GM21390 (cell line): ENCODE measurements at regions not wholly inside any gene's neighbourhood (a gene's known extent, or its start where the extent isn't known, plus 50 kb on each side); places are given as distances from the start of the nearest gene placed in this dataset.
"Not testable (repeated sequence)": the region's sequence is repeated elsewhere in the genome, so short reads cannot be mapped to it uniquely, and the experiment has no call there.

ENCODE experiments used
- ATAC-seq: cut with Tn5 transposase; IDR thresholded peaks from one replicate; pipeline ENCODE4 v1.9.1; 2021; ENCODE audit not compliant: unreplicated experiment

DNA sequence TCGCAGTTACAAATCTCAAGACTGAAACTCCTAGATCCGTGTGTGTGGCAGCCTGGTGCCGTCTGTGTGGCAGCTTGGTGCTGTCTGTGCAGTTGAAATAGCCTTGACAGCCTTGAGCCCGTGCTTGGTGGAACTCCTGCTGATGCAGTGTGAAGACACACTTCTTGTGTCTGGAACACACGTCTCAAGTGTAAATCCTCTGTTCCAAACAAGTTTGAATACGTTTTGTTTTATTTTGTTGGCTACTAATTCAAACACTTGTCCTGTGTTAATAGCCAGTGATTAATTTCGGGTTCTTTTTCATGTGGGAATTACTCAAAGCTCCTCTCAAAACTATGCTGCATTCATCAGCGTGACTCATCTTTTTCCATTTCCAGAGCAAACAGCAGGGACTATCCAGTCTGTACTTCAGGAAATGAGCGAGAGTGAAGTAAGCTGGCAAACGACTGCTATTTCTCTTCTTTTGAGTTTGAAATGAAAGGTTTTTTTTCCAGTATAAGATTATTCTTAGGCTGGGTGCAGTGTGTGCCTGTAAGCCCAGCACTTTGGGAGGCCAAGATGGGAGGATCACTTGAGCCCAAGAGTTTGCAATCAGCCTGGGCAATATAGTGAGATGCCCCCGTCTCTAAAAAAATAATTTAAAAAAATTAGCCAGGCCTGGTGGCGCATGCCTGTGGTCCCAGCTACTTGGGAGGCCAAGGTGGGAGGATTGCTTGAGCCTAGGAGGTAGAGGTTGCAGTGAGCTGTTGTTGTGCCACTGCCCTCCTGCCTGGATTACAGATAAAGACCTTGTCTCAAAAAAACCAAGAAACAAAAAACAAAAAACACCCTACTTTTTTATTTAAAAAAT is 152.9 kb downstream of the SPP2 start:
- ATAC-seq: no peak

DNA sequence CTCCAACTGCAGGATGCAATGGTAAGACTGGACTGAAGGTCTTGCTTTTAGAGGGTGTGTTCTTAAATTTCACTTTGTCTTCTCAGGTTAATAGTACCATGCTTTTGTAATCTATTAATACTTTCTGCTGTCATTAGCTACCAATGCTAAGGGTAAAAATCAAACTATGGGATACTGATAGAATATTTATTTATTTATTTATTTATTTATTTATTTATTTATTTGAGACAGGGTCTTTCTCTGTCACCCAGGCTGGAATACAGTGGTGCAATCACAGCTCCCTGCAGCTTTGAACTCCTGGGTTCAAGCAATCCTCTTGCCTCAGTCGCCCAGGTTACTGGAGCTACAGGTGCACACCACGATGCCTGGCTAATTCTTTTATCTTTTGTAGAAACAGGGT is 152.1 kb downstream of the SPP2 start:
- ATAC-seq: no peak

DNA sequence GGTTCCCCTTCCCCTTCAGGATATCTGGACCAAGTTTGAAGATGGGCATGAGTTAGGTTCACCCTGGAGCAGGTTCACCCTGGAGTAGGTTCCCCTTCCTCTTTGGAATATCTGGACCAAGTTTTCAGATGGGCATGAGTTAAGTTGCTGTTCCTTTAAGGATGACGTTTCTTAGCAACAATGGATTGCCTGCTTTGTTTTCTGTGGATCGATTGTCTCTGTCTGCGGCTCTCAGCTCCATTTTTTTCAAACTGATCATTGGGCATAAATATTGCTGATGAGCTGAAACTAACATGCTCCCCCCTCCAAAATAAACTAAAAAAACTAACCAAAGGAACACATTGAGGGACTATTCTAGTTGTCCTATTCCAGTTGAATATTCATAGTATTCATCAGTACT is 149.5 kb downstream of the SPP2 start:
- ATAC-seq: no peak

DNA sequence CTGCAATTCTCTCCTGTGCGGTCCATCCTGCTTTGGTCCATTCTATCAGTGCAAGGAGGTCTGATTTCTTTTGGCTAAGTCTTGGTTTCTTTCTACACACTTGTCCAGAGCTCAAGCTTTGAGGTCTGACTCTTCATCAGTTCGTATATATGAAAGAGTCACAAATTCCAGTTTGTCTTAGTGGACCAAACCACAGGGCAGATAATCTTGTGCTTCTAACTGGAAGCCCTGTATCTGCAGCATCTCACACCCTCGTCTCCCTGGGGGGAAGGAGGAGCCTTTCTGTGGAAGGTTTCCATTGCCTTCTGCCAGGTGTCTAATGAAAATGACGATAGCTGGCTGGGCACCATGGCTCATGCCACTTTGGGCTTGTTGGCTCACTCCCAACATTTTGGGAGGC is 148.5 kb downstream of the SPP2 start:
- ATAC-seq: no peak

DNA sequence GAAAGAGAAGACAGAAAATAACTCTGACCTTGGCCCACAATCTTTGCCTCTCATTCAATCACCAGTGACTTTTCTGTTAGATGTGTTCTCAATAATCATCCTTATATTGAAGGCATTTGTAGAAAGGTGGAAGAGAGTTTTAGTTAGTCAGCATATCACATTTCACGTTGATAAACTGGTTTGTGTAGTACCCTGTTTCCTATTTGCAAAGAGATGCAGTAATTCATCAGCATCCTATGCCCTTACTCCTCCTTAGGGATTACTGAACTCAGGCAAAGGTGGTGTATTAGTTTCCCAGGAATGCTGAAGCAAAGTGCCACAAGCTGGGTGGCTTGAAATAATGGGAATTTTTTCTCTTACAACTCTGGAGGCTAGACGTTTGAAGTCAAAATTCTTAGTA is 145.0 kb downstream of the SPP2 start:
- ATAC-seq: no peak

DNA sequence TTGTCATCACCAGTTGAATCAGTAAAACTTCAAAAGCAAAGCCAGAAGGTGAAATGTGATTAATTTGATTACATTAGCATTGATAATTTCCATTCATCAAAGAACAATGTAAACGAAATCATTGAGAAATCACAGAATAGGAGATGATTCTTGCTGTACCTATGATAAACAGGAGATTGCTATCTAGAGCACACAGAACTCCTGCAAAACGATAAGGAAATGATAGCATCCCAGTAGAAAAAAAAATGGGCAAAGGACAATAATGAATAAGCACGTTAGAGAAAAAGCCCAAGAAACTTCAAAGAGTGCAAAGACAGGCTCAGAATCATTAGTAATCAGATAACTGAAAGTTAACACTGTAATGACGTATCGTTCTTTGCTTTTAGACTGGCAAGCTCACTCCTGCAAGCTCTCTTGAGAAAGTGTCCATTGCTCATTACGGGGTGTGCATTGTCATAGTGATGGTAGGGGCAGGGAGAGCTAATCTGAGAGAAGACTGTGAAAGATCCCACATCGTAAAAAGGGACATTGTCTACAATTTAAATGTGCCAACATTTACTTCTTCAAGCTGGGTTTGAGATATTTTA is 143.6 kb downstream of the SPP2 start:
- no peak for ATAC-seq

DNA sequence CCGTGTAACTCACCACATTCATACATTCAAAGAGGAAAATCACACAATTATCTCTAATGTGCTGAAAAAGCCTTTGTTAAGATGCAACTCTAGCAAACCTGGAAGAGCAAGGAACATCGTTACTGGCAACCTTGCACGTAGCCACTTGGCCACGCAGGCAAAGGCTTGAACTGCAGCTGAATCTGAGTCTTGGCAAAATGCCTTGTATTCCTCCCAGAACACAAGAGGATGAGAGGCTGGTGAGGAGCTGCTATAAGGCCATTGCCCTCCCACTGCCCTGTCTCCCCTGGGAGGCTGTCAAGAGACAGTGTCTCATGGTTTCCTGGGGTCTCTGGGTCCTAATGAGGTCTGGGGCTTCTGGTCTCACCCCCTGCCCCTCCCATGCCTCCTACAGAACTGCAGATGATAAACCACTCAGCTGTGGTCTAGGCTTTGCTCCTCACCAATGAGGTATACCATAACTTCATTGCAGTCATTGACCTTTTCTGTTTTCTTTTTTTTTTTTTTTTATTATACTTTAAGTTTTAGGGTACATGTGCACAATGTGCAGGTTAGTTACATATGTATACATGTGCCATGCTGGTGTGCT is 141.4 kb downstream of the SPP2 start:
- ATAC-seq: no peak

DNA sequence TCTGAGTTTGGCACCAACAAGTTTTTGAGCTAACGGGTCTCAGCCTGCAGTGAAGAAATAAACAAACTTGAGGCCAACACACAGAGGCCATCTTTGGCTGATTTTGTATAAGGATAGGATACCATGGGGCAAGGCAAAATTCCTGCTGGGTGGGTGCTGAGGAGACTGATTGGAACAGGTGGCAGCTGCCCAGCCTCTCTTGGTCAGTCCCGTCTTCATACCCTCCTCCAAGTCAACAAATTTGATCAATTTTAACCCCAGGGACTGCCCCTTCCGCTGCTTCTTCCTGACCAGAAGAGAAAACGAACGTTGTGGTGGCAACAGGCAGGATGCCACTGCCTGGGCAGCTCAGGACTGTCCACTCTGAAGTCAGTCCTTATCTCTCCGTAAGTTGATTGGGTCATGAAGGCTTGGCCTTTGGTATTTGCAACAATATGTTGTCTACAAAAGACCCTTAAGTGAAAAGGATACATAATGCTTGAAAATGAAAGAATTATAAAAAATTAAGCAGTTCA is 139.3 kb downstream of the SPP2 start:
- no peak for ATAC-seq

DNA sequence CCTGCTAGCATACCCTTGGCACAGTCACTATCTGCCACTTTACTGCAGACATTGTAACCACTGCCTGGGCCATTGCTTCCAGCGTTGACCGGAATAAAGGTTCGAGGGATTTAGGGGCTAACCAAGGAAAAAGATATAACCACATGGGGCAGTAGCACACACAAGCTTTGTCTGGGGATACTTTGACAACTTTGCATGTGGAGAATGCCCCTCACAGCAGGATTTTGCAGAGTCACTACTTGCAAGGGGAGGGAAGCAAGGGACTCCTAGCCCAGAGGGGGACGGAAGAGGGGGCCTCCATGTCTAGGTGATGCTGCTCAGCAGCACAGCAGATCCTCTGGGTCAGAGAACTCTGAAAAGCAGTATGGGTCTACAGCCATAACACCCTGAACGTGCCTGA is 138.7 kb downstream of the SPP2 start:
- no peak for ATAC-seq

DNA sequence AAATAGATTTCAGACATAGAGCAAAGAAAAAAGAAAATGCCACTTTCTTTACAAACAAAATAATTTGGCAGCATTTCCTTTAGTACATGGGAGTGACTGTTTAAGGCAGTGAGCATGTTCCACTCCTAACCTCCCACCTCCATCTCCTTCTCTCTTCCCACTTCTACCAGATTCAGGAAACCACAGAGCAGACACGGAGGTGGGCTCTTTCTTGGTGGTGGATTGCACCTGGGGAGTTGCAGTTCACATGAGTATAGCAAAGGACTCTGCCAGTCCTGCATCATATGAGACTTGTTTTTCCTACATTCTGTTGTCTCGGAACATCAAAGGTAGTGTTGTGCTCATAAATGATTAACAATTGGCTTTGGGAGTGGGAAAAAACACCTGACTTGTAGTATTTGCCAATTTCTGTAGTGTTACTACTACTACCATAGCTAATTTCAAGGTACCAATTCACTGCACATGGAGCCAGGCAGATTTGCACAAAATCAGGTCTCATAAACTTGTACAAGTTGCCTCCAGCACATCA is 137.2 kb downstream of the SPP2 start:
- no peak for ATAC-seq

DNA sequence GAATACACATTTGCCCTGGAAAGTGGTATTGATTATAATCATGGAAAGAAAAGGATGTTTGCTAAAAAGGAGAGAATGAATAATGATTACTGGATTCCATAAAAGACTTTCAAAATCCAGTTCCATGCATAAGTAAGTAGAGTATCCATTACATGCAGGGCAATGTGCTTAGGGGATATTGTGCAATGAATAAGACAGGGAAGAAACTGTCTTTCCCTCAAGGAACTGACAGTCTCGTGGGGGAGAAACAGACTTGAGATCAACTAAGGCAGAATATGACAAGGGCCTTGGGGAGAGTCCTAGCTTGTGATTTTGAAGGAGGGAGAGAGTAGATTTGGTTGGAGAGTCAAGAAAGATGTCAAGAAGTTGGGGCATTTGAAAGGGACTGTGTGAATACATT is 130.6 kb downstream of the SPP2 start:
- ATAC-seq: no peak

DNA sequence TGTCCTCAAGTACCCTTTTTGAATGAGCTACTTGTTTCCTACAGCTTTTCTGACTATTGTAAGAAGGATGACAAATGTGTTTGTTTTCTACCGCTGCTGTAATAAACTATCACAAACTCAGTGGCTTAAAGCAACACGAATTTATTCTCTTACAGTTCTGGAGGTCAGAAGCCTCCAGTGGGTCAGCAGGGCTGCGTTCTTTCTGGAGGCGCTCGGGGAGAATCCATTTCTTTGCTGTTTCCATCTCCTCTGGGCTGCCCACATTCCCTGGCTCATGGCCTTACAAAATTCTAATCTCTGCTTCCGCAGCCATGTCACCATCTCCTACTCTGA is 128.5 kb downstream of the SPP2 start:
- ATAC-seq: no peak

DNA sequence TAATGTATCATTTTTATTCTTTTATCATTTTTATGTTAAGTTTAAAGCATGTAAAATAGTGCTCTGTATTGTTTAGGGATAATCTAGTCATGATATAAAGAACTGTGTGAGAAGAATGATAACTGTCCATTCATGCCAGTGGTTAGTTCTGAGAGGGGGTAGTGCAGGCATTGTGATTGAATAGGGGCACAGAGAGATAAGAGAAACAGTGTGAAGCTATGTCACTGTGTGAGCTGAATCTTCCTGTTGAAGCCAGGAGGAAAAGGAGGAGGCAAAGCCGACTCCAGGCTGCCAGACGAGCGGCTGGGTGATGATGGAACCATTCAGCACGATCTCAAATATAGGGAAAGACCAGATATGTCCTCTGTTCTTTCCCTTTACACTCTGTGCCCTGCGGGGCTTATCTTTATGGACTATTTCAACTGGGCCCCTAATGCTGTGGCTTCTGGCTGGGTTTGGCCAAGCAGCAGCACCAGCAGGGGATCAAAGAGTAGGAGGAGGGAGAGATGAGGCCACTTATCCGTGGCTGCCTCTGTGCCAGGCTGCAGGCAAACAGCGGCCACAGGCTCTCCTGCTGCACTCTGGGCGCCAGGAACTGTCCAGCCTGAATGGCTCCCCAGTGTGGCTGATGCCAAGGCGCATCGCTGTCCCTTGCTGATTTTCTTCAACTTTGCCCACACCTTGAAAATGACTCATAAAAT is 128.0 kb downstream of the SPP2 start:
- no peak for ATAC-seq

DNA sequence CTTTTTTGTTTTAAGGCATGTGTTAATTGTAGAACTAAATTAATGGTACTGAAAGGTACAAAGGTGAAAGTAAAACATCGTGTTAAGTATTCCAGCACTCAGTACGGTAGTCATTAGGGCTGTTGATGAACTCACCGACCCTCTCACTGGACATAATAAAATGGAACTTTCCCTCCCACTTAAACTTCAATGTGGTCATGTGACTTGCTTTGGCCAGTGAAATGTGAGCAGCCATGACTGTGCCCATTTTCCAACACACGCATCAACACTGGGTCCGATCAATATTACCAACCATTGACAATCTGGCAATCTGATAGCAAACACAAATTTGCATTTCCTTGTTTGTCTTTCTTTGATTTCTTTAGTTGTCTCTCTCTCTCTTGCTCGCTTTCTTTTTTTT is 125.1 kb downstream of the SPP2 start:
- ATAC-seq: no peak

DNA sequence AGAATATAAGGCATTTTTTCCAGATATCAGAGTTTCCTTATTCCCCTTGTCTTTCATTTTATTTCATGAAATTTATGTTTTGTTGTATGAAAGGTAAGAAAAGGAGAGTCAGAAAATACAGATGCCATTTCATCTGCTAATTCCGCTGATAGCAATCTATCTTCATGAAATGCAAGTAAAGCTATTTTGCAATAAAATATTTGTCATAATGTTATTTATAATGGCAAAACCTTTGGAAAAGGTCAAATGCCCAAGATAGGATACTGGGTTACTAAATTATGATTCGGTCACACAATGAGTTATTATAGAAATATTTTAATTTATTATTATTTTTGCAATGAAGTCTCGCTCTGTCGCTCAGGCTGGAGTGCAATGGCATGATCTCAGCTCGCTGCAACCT is 124.2 kb downstream of the SPP2 start:
- ATAC-seq: no peak

DNA sequence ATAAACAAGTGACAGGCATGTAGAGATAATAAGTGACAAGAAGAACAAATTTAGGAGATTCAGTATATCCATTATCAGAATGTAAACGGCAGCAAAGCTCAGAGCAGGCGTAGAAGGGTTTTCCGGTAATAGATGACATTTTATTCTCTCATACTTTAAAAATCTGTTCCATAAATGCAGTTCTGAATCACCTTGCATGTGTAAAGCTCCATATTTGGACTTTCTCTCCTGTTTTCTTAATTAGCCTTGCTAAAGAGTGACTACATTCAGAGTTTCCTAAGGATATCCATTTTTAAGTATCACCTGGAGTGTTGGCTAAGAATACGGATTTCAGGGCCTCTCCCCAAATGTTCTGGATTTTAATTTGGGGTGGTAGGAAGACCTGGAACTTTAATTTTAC is 122.0 kb downstream of the SPP2 start:
- no peak for ATAC-seq

DNA sequence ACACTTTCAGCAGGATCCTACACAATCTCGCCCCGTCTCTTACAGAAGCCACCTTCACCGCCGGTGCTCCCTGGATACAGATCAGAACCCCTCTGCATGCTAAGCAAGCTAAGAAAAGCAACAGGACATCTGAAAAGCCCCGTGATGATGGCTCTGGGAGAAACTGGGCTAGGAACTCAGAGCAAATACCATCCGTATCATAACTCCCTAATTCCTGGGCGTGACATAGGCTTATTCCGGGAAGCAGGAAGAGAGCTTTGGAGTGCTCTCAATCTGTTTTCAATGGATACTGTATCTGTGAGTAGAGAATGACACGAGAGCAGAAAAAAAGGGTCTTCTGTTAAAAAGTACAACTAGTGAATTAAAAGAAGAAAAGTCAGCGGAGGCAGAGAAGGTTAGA is 121.6 kb downstream of the SPP2 start:
- ATAC-seq: no peak

DNA sequence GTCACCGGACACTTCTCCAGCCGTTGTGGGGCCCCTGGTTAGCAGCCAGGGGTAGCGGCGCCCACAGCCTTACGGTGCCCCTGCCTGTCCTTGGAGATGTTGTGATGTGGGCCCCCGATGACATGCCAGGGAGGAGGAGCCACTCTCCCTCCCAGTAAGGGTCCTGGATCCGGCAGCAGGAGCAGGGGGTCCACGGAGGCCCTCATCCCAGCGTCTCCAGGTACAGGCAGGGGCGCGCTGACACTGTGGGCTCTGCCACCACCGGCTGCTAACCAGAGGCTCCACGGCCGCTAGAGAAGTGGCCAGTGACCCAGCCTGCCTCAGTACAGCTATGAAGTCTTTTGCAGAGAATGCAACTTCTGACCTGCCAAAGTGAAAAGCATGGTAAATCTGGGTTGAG is 121.2 kb downstream of the SPP2 start:
- ATAC-seq: no peak

DNA sequence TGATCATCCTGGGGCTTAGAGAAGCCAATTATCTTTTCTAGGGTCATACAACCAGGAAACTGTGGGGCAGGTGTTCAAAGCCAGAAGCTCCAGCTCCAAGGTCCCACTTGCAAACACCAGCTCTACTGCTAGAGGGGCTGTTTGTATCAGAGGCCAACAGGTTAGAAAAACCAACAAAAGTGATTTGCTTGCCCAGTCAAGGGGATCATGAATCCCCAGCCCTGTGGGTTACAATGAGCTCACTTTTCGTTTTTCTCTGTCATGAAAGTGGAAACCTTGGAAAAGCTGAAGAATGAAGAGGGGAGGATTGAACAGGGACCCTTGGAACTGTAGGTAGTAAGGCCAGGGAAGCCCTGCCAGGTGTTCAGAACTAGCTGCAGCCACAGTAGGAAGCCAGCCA is 119.2 kb downstream of the SPP2 start:
- no peak for ATAC-seq

DNA sequence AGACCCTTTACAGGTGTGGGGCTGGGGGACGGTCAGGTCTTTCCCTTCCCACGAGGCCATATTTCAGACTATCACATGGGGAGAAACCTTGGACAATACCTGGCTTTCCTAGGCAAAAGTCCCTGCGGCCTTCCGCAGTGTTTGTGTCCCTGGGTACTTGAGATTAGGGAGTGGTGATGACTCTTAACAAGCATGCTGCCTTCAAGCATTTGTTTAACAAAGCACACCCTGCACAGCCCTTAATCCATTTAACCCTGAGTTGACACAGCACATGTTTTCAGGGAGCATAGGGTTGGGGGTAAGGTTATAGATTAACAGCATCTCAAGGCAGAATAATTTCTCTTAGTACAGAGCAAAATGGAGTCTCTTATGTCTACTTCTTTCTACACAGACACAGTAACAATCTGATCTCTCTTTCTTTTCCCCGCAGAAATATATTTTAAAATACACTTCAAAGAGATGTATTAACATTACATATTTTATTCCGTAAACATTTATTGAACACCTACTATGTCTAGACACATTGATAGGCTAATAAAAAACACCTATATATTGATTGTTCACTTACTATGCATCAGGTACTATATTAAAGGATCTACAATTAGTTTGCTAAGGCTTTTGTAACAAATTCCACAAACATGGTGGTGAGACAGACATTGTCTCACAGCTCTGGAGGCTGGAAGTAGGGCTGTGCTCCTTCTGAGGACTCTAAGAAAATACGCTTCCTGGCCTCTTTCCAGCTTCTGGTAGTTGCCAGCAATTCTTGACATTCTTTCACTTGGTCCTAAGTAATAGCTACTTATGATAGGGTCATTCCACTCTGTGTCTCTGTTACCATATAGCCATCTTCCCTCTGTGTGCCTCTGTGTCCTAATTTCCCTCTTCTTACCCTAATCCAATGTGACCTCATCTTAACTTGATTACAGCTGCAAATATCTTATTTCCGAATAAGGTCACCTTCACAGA is 118.4 kb downstream of the SPP2 start:
- ATAC-seq: not testable (repeated sequence)
